ENCODE measurements at regions not wholly inside any gene's neighbourhood (a gene's known extent, or its start where the extent isn't known, plus 50 kb on each side); places are given as distances from the start of the nearest gene placed in this dataset.

GRCh38 chr6:165721356-165721755, 58.3 kb upstream of the PDE10A start:
- DNase-seq (ENCODE audit: low read depth in 2 of 2), result no peak

GRCh38 chr6:165718491-165718891, 55.5 kb upstream of the PDE10A start:
- no peak for DNase-seq (ENCODE audit: low read depth in 2 of 2)

DNA sequence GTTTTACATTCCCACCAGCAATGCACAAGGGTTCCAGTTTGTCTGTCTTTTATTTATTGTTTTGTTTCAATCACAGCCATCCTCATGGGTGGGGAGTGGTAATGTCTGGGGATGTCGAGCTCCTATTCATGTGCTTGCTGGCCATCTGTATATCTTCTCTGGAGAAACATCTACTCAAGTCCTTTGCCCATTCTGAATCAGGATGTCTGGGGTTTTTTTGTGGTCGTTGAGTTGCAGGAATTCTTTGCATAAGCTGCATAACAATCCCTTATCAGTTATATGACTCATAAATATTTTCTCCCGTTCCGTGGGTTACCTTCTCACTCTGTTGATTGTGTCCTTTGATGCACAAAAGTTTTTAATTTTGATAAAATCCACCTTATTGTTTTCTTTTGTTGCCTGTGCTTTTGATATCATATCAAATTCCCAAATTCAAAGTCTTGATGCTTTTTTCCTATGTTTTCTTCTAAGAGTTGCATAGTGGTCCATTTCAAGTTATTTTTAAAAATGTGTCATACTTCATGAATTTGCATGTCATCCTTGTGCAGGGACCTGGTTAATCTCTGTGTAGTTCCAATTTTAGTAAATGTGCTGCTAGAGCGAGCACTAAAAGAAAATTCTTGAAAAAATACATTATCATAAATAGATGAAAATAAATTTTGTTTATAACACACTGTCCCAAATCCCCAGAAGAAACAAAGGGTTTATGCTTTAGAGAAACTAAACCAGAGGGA, 54.9 kb upstream of the PDE10A start:
- DNase-seq (ENCODE audit: low read depth in 2 of 2), result no peak

GRCh38 chr6:165716886-165717285, 53.8 kb upstream of the PDE10A start:
- no peak for DNase-seq (ENCODE audit: low read depth in 2 of 2)

- no peak for DNase-seq (ENCODE audit: low read depth in 2 of 2)
Measured at GRCh38 chr6:165715428-165715827, 52.4 kb upstream of the PDE10A start.

GRCh38 chr6:165714907-165715306, 51.9 kb upstream of the PDE10A start:
- no peak for DNase-seq (ENCODE audit: low read depth in 2 of 2)

DNA sequence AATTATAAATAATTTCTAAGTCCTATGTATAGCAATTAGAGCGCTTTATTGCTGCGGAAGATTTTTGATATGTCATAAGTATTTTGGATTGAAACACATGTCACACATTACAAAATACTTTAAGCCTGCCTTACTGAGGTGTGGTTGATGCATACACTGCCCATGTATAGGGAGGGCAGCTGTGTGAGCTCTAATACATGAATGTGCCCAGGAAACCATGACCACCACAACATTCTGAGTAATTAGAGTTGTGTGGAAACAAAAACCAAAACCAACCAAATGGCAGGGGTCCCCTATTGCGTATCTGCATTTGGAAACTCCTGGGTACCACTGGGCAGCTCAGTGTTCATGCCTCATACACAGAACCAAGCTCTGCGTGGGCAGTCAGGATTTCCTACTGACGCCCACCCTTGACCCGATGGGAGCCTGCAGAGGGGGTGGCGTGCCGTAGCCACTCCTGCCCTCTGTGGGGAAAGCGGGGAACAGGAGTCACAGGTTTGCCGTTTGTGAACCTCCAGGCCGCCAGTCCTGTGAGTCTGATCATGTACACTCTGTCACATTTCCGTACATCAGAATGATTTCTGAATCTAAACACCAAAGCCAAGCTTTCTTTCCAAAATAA, 50.9 kb upstream of the PDE10A start:
- DNase-seq (ENCODE audit: low read depth in 2 of 2), result no peak
